ENCODE measurements at regions not wholly inside any gene's neighbourhood (a gene's known extent, or its start where the extent isn't known, plus 50 kb on each side); places are given as distances from the start of the nearest gene placed in this dataset.
"Not testable (repeated sequence)": the region's sequence is repeated elsewhere in the genome, so short reads cannot be mapped to it uniquely, and the experiment has no call there.

- no peaks in the 10 kb centered on the region for H3K27me3 Mint-ChIP-seq (ENCODE audit: unreplicated experiment)
- no peaks in the 10 kb centered on the region for H3K36me3 Mint-ChIP-seq (ENCODE audit: unreplicated experiment)
- H3K9me3 Mint-ChIP-seq (ENCODE audit: unreplicated experiment): no peaks in the 10 kb centered on the region
These were observed 506.6 kb upstream of the PTBP2 start for GRCh38 chr1:96214982-96215381.

DNA sequence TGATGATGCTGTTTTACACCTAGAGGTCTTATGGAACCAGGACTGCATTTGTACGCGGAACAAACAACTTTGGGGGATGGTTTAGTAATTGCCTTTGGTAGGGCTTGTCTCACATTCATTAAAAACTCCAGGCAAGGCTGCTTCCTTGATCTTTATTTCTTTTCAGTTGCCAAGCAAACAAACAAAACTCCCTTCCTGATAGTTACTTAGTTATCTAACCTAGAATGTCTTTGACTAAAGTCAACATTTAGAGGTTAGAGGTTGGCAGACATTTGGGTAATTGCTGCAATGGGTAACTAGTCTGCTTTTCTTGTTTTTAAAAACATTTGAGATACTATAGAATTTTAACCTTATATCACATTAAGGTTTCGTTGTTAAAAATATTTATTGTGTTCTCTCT is 500.9 kb upstream of the PTBP2 start:
- Mint-ChIP-seq H3K4me3 (ENCODE audit: unreplicated experiment) (no peak overlapping the region), H3K27me3 (ENCODE audit: unreplicated experiment) (peaks cover 1% of the 10 kb centered on the region), H3K9me3 (ENCODE audit: unreplicated experiment) (no peaks in the 10 kb centered on the region), H3K27ac (ENCODE audit: unreplicated experiment) (no peak overlapping the region), H3K4me1 (ENCODE audit: low read depth, unreplicated experiment) (no peaks in the 10 kb centered on the region), H3K36me3 (ENCODE audit: unreplicated experiment) (no peaks in the 10 kb centered on the region)
- TF ChIP-seq CTCF (IDR thresholded peaks at IDR 0.05; ENCODE audit: partially characterized antibody, unreplicated experiment): no peak
- DNase-seq: no peak

More at GRCh38 chr1:96214982-96215381, 506.6 kb upstream of the PTBP2 start:
- H3K4me1 Mint-ChIP-seq (ENCODE audit: low read depth, unreplicated experiment): peaks cover 20% of the 10 kb centered on the region
- DNase-seq: no peak
- no peak overlapping the region for H3K27ac Mint-ChIP-seq (ENCODE audit: unreplicated experiment)
- no peak overlapping the region for H3K4me3 Mint-ChIP-seq (ENCODE audit: unreplicated experiment)
- TF ChIP-seq CTCF (IDR thresholded peaks at IDR 0.05; ENCODE audit: partially characterized antibody, unreplicated experiment): no peak

GRCh38 chr1:96222701-96223100 is 498.9 kb upstream of the PTBP2 start:
- H3K27me3 Mint-ChIP-seq (ENCODE audit: unreplicated experiment): peaks cover 3% of the 10 kb centered on the region
- H3K27ac Mint-ChIP-seq (ENCODE audit: unreplicated experiment): no peak overlapping the region
- no peak for DNase-seq
- no peak overlapping the region for H3K4me3 Mint-ChIP-seq (ENCODE audit: unreplicated experiment)
- no peaks in the 10 kb centered on the region for H3K36me3 Mint-ChIP-seq (ENCODE audit: unreplicated experiment)
- no peak for TF ChIP-seq CTCF (IDR thresholded peaks at IDR 0.05; ENCODE audit: partially characterized antibody, unreplicated experiment)
- no peaks in the 10 kb centered on the region for H3K4me1 Mint-ChIP-seq (ENCODE audit: low read depth, unreplicated experiment)
- no peaks in the 10 kb centered on the region for H3K9me3 Mint-ChIP-seq (ENCODE audit: unreplicated experiment)

- not testable (repeated sequence) for H3K27ac Mint-ChIP-seq (ENCODE audit: unreplicated experiment); H3K36me3 Mint-ChIP-seq (ENCODE audit: unreplicated experiment); H3K9me3 Mint-ChIP-seq (ENCODE audit: unreplicated experiment); DNase-seq; H3K27me3 Mint-ChIP-seq (ENCODE audit: unreplicated experiment); H3K4me1 Mint-ChIP-seq (ENCODE audit: low read depth, unreplicated experiment); H3K4me3 Mint-ChIP-seq (ENCODE audit: unreplicated experiment)
These were observed 497.4 kb upstream of the PTBP2 start for GRCh38 chr1:96224229-96224628.

- no peak for DNase-seq
- H3K27me3 Mint-ChIP-seq (ENCODE audit: unreplicated experiment): no peaks in the 10 kb centered on the region
- peaks cover 15% of the 10 kb centered on the region for H3K4me1 Mint-ChIP-seq (ENCODE audit: low read depth, unreplicated experiment)
- H3K4me3 Mint-ChIP-seq (ENCODE audit: unreplicated experiment): no peak overlapping the region
- no peak for TF ChIP-seq CTCF (IDR thresholded peaks at IDR 0.05; ENCODE audit: partially characterized antibody, unreplicated experiment)
- H3K27ac Mint-ChIP-seq (ENCODE audit: unreplicated experiment): no peak overlapping the region
- H3K9me3 Mint-ChIP-seq (ENCODE audit: unreplicated experiment): no peaks in the 10 kb centered on the region
- H3K36me3 Mint-ChIP-seq (ENCODE audit: unreplicated experiment): no peaks in the 10 kb centered on the region
These were observed 488.2 kb upstream of the PTBP2 start for GRCh38 chr1:96233422-96233821.

GRCh38 chr1:96234299-96234698 is 487.3 kb upstream of the PTBP2 start:
- TF ChIP-seq CTCF (IDR thresholded peaks at IDR 0.05; ENCODE audit: partially characterized antibody, unreplicated experiment): no peak
- DNase-seq: no peak
- no peaks in the 10 kb centered on the region for H3K27me3 Mint-ChIP-seq (ENCODE audit: unreplicated experiment)
- H3K27ac Mint-ChIP-seq (ENCODE audit: unreplicated experiment): no peak overlapping the region
- no peak overlapping the region for H3K4me3 Mint-ChIP-seq (ENCODE audit: unreplicated experiment)
- no peaks in the 10 kb centered on the region for H3K9me3 Mint-ChIP-seq (ENCODE audit: unreplicated experiment)
- peaks cover 15% of the 10 kb centered on the region for H3K4me1 Mint-ChIP-seq (ENCODE audit: low read depth, unreplicated experiment)
- H3K36me3 Mint-ChIP-seq (ENCODE audit: unreplicated experiment): no peaks in the 10 kb centered on the region
